ENCODE measurements at regions not wholly inside any gene's neighbourhood (a gene's known extent, or its start where the extent isn't known, plus 50 kb on each side); places are given as distances from the start of the nearest gene placed in this dataset.
A peak's percentile ranks its signal among the peaks of the same experiment; 100 is the strongest.

DNA sequence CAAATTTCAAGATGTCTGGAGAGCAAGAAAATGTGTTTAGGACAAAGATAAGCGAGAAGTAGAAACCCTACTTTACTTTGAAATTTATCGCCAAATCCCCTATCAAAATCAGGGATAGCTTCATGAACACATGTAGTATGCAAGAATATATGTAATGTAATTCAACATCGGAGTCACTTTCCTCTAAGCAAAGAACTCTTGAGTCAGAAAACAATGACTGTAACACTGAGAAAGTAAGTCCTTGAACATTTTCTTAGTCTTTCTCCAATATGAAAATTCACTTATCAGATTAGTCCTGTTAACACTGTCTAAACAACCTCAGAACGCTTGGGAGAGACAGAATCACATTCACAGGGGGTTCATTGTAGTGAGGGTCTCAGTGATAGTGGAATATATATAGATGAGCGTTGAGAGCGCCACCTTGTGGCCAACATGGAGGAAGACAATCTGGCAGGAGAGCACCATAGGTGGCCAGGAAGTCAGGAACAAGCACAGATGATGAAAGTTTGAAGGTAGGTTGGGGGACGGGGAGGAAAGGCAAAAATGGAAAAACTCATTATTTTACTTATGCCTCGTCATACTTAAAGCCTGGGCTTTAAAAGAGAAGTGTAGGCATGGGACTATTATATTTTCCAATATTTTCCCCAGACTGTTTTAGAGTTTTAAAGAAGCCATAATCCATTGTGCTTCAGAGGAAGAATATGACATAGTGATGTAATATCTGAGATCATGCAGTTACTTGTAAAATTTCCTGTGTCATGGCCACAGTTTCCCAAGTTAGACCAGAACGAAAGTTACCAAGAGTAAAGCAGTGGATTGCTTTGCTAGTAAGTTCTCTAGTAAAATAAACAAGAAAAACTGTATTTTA, 115.5 kb upstream of the GNAI1 start:
- DNase-seq = peak; percentile 30
- no peaks in the 10 kb centered on the region for H3K9me3 Mint-ChIP-seq (ENCODE audit: insufficient read depth)
- H3K27ac ChIP-seq (ENCODE audit: low read length in 2 of 2) = no peak overlapping the region
- no peaks in the 10 kb centered on the region for H3K79me2 ChIP-seq (ENCODE audit: control insufficient read depth, insufficient read depth, low read length)
- intact Hi-C loops (cut with micrococcal nuclease) = no loop called here
- H3K4me2 ChIP-seq (replicated peaks; ENCODE audit: low read depth, low read length, poor library complexity, severe bottlenecking) = no peak overlapping the region
- H3K9ac ChIP-seq (ENCODE audit: low read length) = no peak overlapping the region
- no peaks in the 10 kb centered on the region for H3K27me3 Mint-ChIP-seq
- H3K27ac Mint-ChIP-seq = no peak overlapping the region
- TF ChIP-seq EZH2 (IDR thresholded peaks at IDR 0.05; ENCODE audit: borderline replicate concordance, insufficient read depth, low read depth, low read length, poor library complexity, severe bottlenecking) = no peak
- TF ChIP-seq, protein P1, sequence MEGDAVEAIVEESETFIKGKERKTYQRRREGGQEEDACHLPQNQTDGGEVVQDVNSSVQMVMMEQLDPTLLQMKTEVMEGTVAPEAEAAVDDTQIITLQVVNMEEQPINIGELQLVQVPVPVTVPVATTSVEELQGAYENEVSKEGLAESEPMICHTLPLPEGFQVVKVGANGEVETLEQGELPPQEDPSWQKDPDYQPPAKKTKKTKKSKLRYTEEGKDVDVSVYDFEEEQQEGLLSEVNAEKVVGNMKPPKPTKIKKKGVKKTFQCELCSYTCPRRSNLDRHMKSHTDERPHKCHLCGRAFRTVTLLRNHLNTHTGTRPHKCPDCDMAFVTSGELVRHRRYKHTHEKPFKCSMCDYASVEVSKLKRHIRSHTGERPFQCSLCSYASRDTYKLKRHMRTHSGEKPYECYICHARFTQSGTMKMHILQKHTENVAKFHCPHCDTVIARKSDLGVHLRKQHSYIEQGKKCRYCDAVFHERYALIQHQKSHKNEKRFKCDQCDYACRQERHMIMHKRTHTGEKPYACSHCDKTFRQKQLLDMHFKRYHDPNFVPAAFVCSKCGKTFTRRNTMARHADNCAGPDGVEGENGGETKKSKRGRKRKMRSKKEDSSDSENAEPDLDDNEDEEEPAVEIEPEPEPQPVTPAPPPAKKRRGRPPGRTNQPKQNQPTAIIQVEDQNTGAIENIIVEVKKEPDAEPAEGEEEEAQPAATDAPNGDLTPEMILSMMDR (IDR thresholded peaks at IDR 0.05) = peak; percentile 71
- H3K4me1 Mint-ChIP-seq = no peaks in the 10 kb centered on the region
- CTCF ChIA-PET = no interaction called here
- no peak overlapping the region for H2AFZ ChIP-seq (ENCODE audit: insufficient read depth, low read depth, low read length, poor library complexity, severe bottlenecking)
- H3K9me3 ChIP-seq (ENCODE audit: control extremely low read depth in 1 of 3, control insufficient read depth in 2 of 3, insufficient read depth in 1 of 3, low read length in 2 of 3) = no peaks in the 10 kb centered on the region
- no peaks in the 10 kb centered on the region for H3K27me3 ChIP-seq (replicated peaks in 1 of 4; ENCODE audit: control extremely low read depth in 1 of 4, control insufficient read depth in 3 of 4, insufficient read depth in 4 of 4, low read length in 3 of 4)
- 0% methylated on average over 1 of the region's 9 CpGs for WGBS (ENCODE audit: insufficient coverage)
- POLR2A ChIA-PET = no interaction called here
- H3K4me3 ChIP-seq (ENCODE audit: control extremely low read depth in 1 of 5, extremely low read depth in 1 of 5, insufficient read depth in 1 of 5, low read depth in 2 of 5, low read length in 4 of 5) = no peak overlapping the region
- no peak overlapping the region for H3K4me3 Mint-ChIP-seq
- no peaks in the 10 kb centered on the region for H4K20me1 ChIP-seq (ENCODE audit: control insufficient read depth, insufficient read depth, low read length, poor library complexity, severe bottlenecking)
- H3K4me1 ChIP-seq (ENCODE audit: control insufficient read depth in 2 of 2, insufficient read depth in 2 of 2, low read length in 2 of 2) = no peaks in the 10 kb centered on the region
- no peaks in the 10 kb centered on the region for H3K36me3 ChIP-seq (replicated peaks in 1 of 2; ENCODE audit: control extremely low read depth in 1 of 2, control insufficient read depth in 1 of 2, extremely low read depth in 1 of 2, insufficient read depth in 2 of 2, low read length in 1 of 2)
- peak; percentile 36 for ATAC-seq (ENCODE audit: low read depth)

DNA sequence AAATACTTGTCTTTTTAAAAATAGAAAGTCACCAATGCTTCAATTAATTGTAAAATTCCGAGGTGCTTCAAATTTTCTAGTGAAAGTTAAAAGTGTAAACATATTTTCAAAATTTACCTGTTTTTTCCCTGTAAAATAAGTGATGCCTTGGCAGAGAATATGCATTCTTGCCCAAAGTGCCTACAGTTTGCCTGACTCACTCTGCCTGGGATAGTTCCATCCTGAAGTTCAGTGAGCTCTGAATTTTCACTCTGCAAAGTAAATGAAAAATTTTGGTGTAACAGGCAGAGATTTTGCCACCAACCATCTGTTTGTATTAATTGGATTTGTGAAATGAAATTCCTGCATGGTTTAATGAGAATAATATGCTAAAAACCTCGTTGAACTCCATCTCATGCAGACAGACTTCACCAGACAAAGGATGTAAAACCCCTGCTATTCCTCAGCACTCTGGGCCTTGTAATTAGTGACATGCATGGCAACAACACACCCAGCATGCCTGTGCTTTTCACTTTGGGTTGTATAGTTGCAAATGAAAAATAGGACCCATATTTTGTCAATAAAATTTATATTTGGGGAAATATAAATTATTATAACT, 117.4 kb upstream of the GNAI1 start:
- WGBS (ENCODE audit: insufficient coverage) = no CpG with 5 or more reads among the region's 2 CpGs
- no peaks in the 10 kb centered on the region for H3K27me3 Mint-ChIP-seq
- H3K4me1 Mint-ChIP-seq = no peaks in the 10 kb centered on the region
- TF ChIP-seq, protein P1 (IDR thresholded peaks at IDR 0.05) = no peak
- TF ChIP-seq EZH2 (IDR thresholded peaks at IDR 0.05; ENCODE audit: borderline replicate concordance, insufficient read depth, low read depth, low read length, poor library complexity, severe bottlenecking) = no peak
- H3K79me2 ChIP-seq (ENCODE audit: control insufficient read depth, insufficient read depth, low read length) = no peaks in the 10 kb centered on the region
- no peak overlapping the region for H3K4me2 ChIP-seq (replicated peaks; ENCODE audit: low read depth, low read length, poor library complexity, severe bottlenecking)
- no peaks in the 10 kb centered on the region for H3K9me3 Mint-ChIP-seq (ENCODE audit: insufficient read depth)
- no peak overlapping the region for H3K4me3 Mint-ChIP-seq
- DNase-seq (no peak), ATAC-seq (ENCODE audit: low read depth) (no peak)
- H3K9me3 ChIP-seq (ENCODE audit: control extremely low read depth in 1 of 3, control insufficient read depth in 2 of 3, insufficient read depth in 1 of 3, low read length in 2 of 3) = no peaks in the 10 kb centered on the region
- CTCF ChIA-PET = interaction anchor here (1.4 kb wide), 1 partner anchor 25 kb away, joined by 3 read pairs; no protein-coding TSS in a partner anchor
- no peak overlapping the region for H2AFZ ChIP-seq (ENCODE audit: insufficient read depth, low read depth, low read length, poor library complexity, severe bottlenecking)
- H4K20me1 ChIP-seq (ENCODE audit: control insufficient read depth, insufficient read depth, low read length, poor library complexity, severe bottlenecking) = no peaks in the 10 kb centered on the region
- no peaks in the 10 kb centered on the region for H3K36me3 ChIP-seq (replicated peaks in 1 of 2; ENCODE audit: control extremely low read depth in 1 of 2, control insufficient read depth in 1 of 2, extremely low read depth in 1 of 2, insufficient read depth in 2 of 2, low read length in 1 of 2)
- H3K27me3 ChIP-seq (replicated peaks in 1 of 4; ENCODE audit: control extremely low read depth in 1 of 4, control insufficient read depth in 3 of 4, insufficient read depth in 4 of 4, low read length in 3 of 4) = no peaks in the 10 kb centered on the region
- intact Hi-C loops (cut with micrococcal nuclease) = no loop called here
- POLR2A ChIA-PET = no interaction called here
- H3K27ac Mint-ChIP-seq = no peak overlapping the region
- no peak overlapping the region for H3K27ac ChIP-seq (ENCODE audit: low read length in 2 of 2)
- no peak overlapping the region for H3K9ac ChIP-seq (ENCODE audit: low read length)
- H3K4me3 ChIP-seq (ENCODE audit: control extremely low read depth in 1 of 5, extremely low read depth in 1 of 5, insufficient read depth in 1 of 5, low read depth in 2 of 5, low read length in 4 of 5) = no peak overlapping the region
- H3K4me1 ChIP-seq (ENCODE audit: control insufficient read depth in 2 of 2, insufficient read depth in 2 of 2, low read length in 2 of 2) = no peaks in the 10 kb centered on the region

Measured in B cell (primary cell).